Fibroblast of skin of back (primary cell): ENCODE measurements at regions not wholly inside any gene's neighbourhood (a gene's known extent, or its start where the extent isn't known, plus 50 kb on each side); places are given as distances from the start of the nearest gene placed in this dataset.

ENCODE experiments used
- DNase-seq: peaks from one replicate; pipeline ENCODE4 v3.0.0-alpha.2; 2013

- DNase-seq: no peak
Observed at GRCh38 chr2:103103678-103104077, 341.8 kb downstream of the TMEM182 start.

GRCh38 chr2:103119352-103119751, 357.5 kb downstream of the TMEM182 start:
- DNase-seq: no peak

- DNase-seq: no peak
Observed at GRCh38 chr2:103121106-103121505, 359.3 kb downstream of the TMEM182 start.

GRCh38 chr2:103123516-103123915, 361.7 kb downstream of the TMEM182 start:
- DNase-seq: no peak

GRCh38 chr2:103130857-103131256, 369.0 kb downstream of the TMEM182 start:
- no peak for DNase-seq

GRCh38 chr2:103132536-103133217, 370.8 kb downstream of the TMEM182 start:
- no peak for DNase-seq

GRCh38 chr2:103135679-103136078, 373.8 kb downstream of the TMEM182 start:
- no peak for DNase-seq

- no peak for DNase-seq
Observed at GRCh38 chr2:103138123-103138901, 376.5 kb downstream of the TMEM182 start.

GRCh38 chr2:103139628-103140268, 377.9 kb downstream of the TMEM182 start:
- no peak for DNase-seq

GRCh38 chr2:103144837-103145236, 383.0 kb downstream of the TMEM182 start:
- no peak for DNase-seq

- DNase-seq: no peak
Observed at GRCh38 chr2:103145739-103146138, 383.9 kb downstream of the TMEM182 start.

- no peak for DNase-seq
Observed at GRCh38 chr2:103151046-103151445, 389.2 kb downstream of the TMEM182 start.

- DNase-seq: no peak
Observed at GRCh38 chr2:103152556-103152955, 390.7 kb downstream of the TMEM182 start.

GRCh38 chr2:103153580-103154284, 391.9 kb downstream of the TMEM182 start:
- DNase-seq: no peak

- no peak for DNase-seq
Observed at GRCh38 chr2:103155308-103155707, 393.5 kb downstream of the TMEM182 start.

GRCh38 chr2:103159018-103159417, 397.2 kb downstream of the TMEM182 start:
- DNase-seq: no peak

GRCh38 chr2:103161456-103162289, 399.8 kb downstream of the TMEM182 start:
- peak; percentile 58 for DNase-seq

GRCh38 chr2:103164748-103165147, 402.9 kb downstream of the TMEM182 start:
- DNase-seq: no peak

- no peak for DNase-seq
Observed at GRCh38 chr2:103165836-103166235, 404.0 kb downstream of the TMEM182 start.

- no peak for DNase-seq
Observed at GRCh38 chr2:103166456-103167324, 404.9 kb downstream of the TMEM182 start.

GRCh38 chr2:103167599-103167998, 405.8 kb downstream of the TMEM182 start:
- no peak for DNase-seq
